GM19324 (cell line): ENCODE measurements at regions not wholly inside any gene's neighbourhood (a gene's known extent, or its start where the extent isn't known, plus 50 kb on each side); places are given as distances from the start of the nearest gene placed in this dataset.

Experiments used
- ATAC-seq: cut with Tn5 transposase; IDR thresholded peaks from one replicate; pipeline ENCODE4 v1.9.1; 2021; ENCODE audit warnings: mild to moderate bottlenecking, moderate library complexity; ENCODE audit not compliant: unreplicated experiment, low FRiP score

GRCh38 chr15:39529457-39529856 lies 51.4 kb upstream of the THBS1 start:
- ATAC-seq: no peak

GRCh38 chr15:39530480-39531342 lies 50.2 kb upstream of the THBS1 start:
- ATAC-seq: no peak
